Liver (tissue), 8 donors: ENCODE measurements at regions not wholly inside any gene's neighbourhood (a gene's known extent, or its start where the extent isn't known, plus 50 kb on each side); places are given as distances from the start of the nearest gene placed in this dataset.
A peak's percentile ranks its signal among the peaks of the same experiment; 100 is the strongest.

Source experiments
- DNase-seq: peaks from one replicate; pipeline ENCODE4 v3.0.0-alpha.2; 2017; ENCODE audit warnings: low spot score
- H3K27ac ChIP-seq, 2 donors: one replicate each; pipeline ENCODE4 v1.7.0; 2013; ENCODE audit warnings: inconsistent platforms in 2 of 2, low read length in 2 of 2, control low read depth in 1 of 2, low read depth in 1 of 2, mild to moderate bottlenecking in 1 of 2
- H3K27me3 ChIP-seq, 4 donors: one replicate each; pipeline versions ENCODE4 v1.6.1 to v1.7.0; 2013; ENCODE audit warnings: low read length in 3 of 4, inconsistent platforms in 1 of 4, mild to moderate bottlenecking in 1 of 4, moderate library complexity in 1 of 4; ENCODE audit not compliant: control insufficient read depth in 4 of 4, insufficient read depth in 4 of 4
- H3K36me3 ChIP-seq, 4 donors: one replicate each; pipeline versions ENCODE4 v1.6.1 to v1.7.0; 2013; ENCODE audit warnings: low read length in 3 of 4, mild to moderate bottlenecking in 3 of 4, low read depth in 1 of 4, moderate library complexity in 1 of 4; ENCODE audit not compliant: control insufficient read depth in 4 of 4, insufficient read depth in 3 of 4
- H3K4me1 ChIP-seq, 4 donors: one replicate each; pipeline versions ENCODE4 v1.6.1 to v1.7.0; 2013; ENCODE audit warnings: low read length in 3 of 4, mild to moderate bottlenecking in 3 of 4, moderate library complexity in 1 of 4; ENCODE audit not compliant: control insufficient read depth in 4 of 4, insufficient read depth in 4 of 4
- H3K4me3 ChIP-seq, 3 donors: one replicate each; pipeline versions ENCODE4 v1.6.1 to v1.7.0; 2013; ENCODE audit warnings: low read length in 3 of 3, control low read depth in 1 of 3, low read depth in 1 of 3, mild to moderate bottlenecking in 1 of 3
- H3K9ac ChIP-seq, 2 donors: one replicate each; pipeline ENCODE4 v1.7.0; 2013; ENCODE audit warnings: low read length in 2 of 2, mild to moderate bottlenecking in 2 of 2, moderate library complexity in 2 of 2, control low read depth in 1 of 2, low read depth in 1 of 2
- H3K9me3 ChIP-seq, 4 donors: one replicate each; pipeline versions ENCODE4 v1.6.1 to v1.7.0; 2013; ENCODE audit warnings: low read length in 3 of 4; ENCODE audit not compliant: control insufficient read depth in 4 of 4
- ATF3 ChIP-seq: IDR thresholded peaks from 2 replicates; pipeline ENCODE4 v1.6.1; 2016; ENCODE audit warnings: antibody characterized with exemption
- CTCF ChIP-seq: fragments of 150-350 bp; IDR thresholded peaks from 2 replicates; pipeline ENCODE4 v1.5.1; 2017; ENCODE audit warnings: improper control_type of control experiment, low read depth, low read length; ENCODE audit not compliant: missing input control
- EGR1 ChIP-seq, 2 donors: IDR thresholded peaks; 2 replicates each; pipeline ENCODE4 v1.6.1; 2016 to 2018; ENCODE audit warnings: antibody characterized with exemption in 2 of 2, low read depth in 2 of 2
- FOXA1 ChIP-seq: IDR thresholded peaks from 2 replicates; pipeline ENCODE4 v1.6.1; 2016; ENCODE audit warnings: antibody characterized with exemption
- FOXA2 ChIP-seq: IDR thresholded peaks from 2 replicates; pipeline ENCODE4 v1.6.1; 2016; ENCODE audit warnings: antibody characterized with exemption
- GABPA ChIP-seq, 2 donors: IDR thresholded peaks in 1 of 2; conservative IDR thresholded peaks in 1 of 2; 2 replicates each; pipeline ENCODE4 v1.6.1; 2016; ENCODE audit warnings: antibody characterized with exemption in 2 of 2, mild to moderate bottlenecking in 1 of 2, moderate library complexity in 1 of 2
- HNF4A ChIP-seq, 2 donors: conservative IDR thresholded peaks; 2 replicates each; pipeline ENCODE4 v1.6.1; 2016; ENCODE audit warnings: antibody characterized with exemption in 2 of 2, mild to moderate bottlenecking in 2 of 2
- HNF4G ChIP-seq: IDR thresholded peaks from 2 replicates; pipeline ENCODE4 v1.6.1; 2016; ENCODE audit warnings: antibody characterized with exemption
- JUND ChIP-seq, 2 donors: IDR thresholded peaks; 2 replicates each; pipeline ENCODE4 v1.6.1; 2016; ENCODE audit warnings: antibody characterized with exemption in 2 of 2
- MAX ChIP-seq: IDR thresholded peaks from 2 replicates; pipeline ENCODE4 v1.6.1; 2016; ENCODE audit warnings: antibody characterized with exemption
- NR2F2 ChIP-seq: IDR thresholded peaks from 2 replicates; pipeline ENCODE4 v1.6.1; 2016; ENCODE audit warnings: antibody characterized with exemption
- RAD21 ChIP-seq, 2 donors: IDR thresholded peaks; 2 replicates each; pipeline ENCODE4 v1.6.1; 2016; ENCODE audit warnings: antibody characterized with exemption in 2 of 2, mild to moderate bottlenecking in 2 of 2
- RXRA ChIP-seq, 2 donors: IDR thresholded peaks; 2 replicates each; pipeline ENCODE4 v1.6.1; 2017 to 2018; ENCODE audit warnings: antibody characterized with exemption in 2 of 2, mild to moderate bottlenecking in 1 of 2
- SP1 ChIP-seq: IDR thresholded peaks from 2 replicates; pipeline ENCODE4 v1.6.1; 2018; ENCODE audit warnings: antibody characterized with exemption, mild to moderate bottlenecking
- TAF1 ChIP-seq: conservative IDR thresholded peaks from 2 replicates; pipeline ENCODE4 v1.6.1; 2016; ENCODE audit warnings: antibody characterized with exemption, mild to moderate bottlenecking
- YY1 ChIP-seq: IDR thresholded peaks from 2 replicates; pipeline ENCODE4 v1.6.1; 2016; ENCODE audit warnings: antibody characterized with exemption, mild to moderate bottlenecking
- ZBTB33 ChIP-seq: IDR thresholded peaks from 2 replicates; pipeline ENCODE4 v1.6.1; 2016; ENCODE audit warnings: antibody characterized with exemption
- WGBS: extraction: QIAGEN DNeasy Blood & Tissue Kit; methylation state at CpG from one replicate; pipeline ENCODE4 v1.1.7; 2013; 5-methylcytosine and 5-hydroxymethylcytosine counted together
- TF ChIP-seq, protein P1 (sequence below): IDR thresholded peaks from 2 replicates; pipeline ENCODE4 v1.6.1; 2016; ENCODE audit warnings: antibody characterized with exemption, mild to moderate bottlenecking
- donor health status: healthy.
- donor health status: healthy.
- donor health status: healthy.
- donor health status: healthy.
- donor health status: healthy.

- Histone ChIP-seq H3K4me3 (peak overlapping the region in 1 of 3 donors; percentile 18), H3K36me3 (no peaks in the 10 kb centered on the region), H3K9me3 (peaks cover 0 to 11% (median 7%) of the 10 kb centered on the region in 4 donors), H3K4me1 (no peaks in the 10 kb centered on the region), H3K27ac (no peak overlapping the region), H3K9ac (no peak overlapping the region), H3K27me3 (peaks cover 0 to 3% (median 0%) of the 10 kb centered on the region in 4 donors)
- 95% methylated on average over 4 of the region's 4 CpGs for WGBS
- DNase-seq: no peak
- no peak for TF ChIP-seq HNF4G
- no peak for TF ChIP-seq FOXA1
- TF ChIP-seq ZBTB33: no peak
- TF ChIP-seq, protein P1, sequence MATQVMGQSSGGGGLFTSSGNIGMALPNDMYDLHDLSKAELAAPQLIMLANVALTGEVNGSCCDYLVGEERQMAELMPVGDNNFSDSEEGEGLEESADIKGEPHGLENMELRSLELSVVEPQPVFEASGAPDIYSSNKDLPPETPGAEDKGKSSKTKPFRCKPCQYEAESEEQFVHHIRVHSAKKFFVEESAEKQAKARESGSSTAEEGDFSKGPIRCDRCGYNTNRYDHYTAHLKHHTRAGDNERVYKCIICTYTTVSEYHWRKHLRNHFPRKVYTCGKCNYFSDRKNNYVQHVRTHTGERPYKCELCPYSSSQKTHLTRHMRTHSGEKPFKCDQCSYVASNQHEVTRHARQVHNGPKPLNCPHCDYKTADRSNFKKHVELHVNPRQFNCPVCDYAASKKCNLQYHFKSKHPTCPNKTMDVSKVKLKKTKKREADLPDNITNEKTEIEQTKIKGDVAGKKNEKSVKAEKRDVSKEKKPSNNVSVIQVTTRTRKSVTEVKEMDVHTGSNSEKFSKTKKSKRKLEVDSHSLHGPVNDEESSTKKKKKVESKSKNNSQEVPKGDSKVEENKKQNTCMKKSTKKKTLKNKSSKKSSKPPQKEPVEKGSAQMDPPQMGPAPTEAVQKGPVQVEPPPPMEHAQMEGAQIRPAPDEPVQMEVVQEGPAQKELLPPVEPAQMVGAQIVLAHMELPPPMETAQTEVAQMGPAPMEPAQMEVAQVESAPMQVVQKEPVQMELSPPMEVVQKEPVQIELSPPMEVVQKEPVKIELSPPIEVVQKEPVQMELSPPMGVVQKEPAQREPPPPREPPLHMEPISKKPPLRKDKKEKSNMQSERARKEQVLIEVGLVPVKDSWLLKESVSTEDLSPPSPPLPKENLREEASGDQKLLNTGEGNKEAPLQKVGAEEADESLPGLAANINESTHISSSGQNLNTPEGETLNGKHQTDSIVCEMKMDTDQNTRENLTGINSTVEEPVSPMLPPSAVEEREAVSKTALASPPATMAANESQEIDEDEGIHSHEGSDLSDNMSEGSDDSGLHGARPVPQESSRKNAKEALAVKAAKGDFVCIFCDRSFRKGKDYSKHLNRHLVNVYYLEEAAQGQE: no peak
- no peak for TF ChIP-seq HNF4A (conservative IDR thresholded peaks at IDR 0.05)
- no peak for TF ChIP-seq FOXA2
- no peak for TF ChIP-seq GABPA (IDR thresholded peaks at IDR 0.05 in 1 of 2, conservative IDR thresholded peaks at IDR 0.05 in 1 of 2)
- no peak for TF ChIP-seq NR2F2
- TF ChIP-seq SP1: no peak
- no peak for TF ChIP-seq YY1
- TF ChIP-seq TAF1: no peak
- TF ChIP-seq RAD21 (IDR thresholded peaks at IDR 0.05): no peak
- TF ChIP-seq EGR1 (IDR thresholded peaks at IDR 0.05; ENCODE audit: low read depth in 2 of 2): no peak
- no peak for TF ChIP-seq RXRA (IDR thresholded peaks at IDR 0.05)
- TF ChIP-seq JUND (IDR thresholded peaks at IDR 0.05): no peak
- TF ChIP-seq CTCF: no peak
- TF ChIP-seq ATF3: no peak
These were observed 63.4 kb upstream of the NAV3 start for GRCh38 chr12:77767335-77767734.

DNA sequence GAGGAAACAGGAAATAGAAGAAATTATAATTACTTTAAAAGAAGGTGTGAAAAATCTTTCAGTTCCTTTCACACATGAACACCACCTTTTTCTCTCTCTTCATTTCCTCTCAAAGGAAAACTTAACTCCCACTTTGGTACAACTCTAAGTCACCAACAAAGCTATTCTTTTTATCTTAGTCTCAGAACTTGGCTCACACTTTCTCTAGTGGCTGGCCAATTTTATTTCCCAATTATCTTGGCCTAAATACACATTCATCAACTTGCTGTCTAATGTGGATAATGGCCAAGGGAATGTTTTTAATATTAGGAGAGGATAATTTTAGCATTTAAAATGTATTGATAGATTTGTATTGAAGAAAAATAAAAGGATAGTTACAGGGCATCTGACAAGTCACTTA is 64.5 kb upstream of the NAV3 start:
- Histone ChIP-seq H3K27me3 (peaks cover 0 to 3% (median 0%) of the 10 kb centered on the region in 4 donors), H3K4me3 (no peak overlapping the region), H3K36me3 (no peaks in the 10 kb centered on the region), H3K4me1 (no peaks in the 10 kb centered on the region), H3K27ac (no peak overlapping the region), H3K9ac (no peak overlapping the region), H3K9me3 (peaks cover 0 to 11% (median 7%) of the 10 kb centered on the region in 4 donors)
- DNase-seq: no peak
- no peak for TF ChIP-seq NR2F2
- no peak for TF ChIP-seq TAF1
- TF ChIP-seq JUND (IDR thresholded peaks at IDR 0.05): no peak
- no peak for TF ChIP-seq RAD21 (IDR thresholded peaks at IDR 0.05)
- no peak for TF ChIP-seq HNF4G
- no peak for TF ChIP-seq RXRA (IDR thresholded peaks at IDR 0.05)
- no peak for TF ChIP-seq FOXA2
- no peak for TF ChIP-seq MAX
- no peak for TF ChIP-seq CTCF
